Colonic mucosa (tissue), 4 donors: ENCODE measurements at regions not wholly inside any gene's neighbourhood (a gene's known extent, or its start where the extent isn't known, plus 50 kb on each side); places are given as distances from the start of the nearest gene placed in this dataset.

Experiments
- DNase-seq: peaks from one replicate; pipeline ENCODE4 v3.0.0-alpha.2; 2020
- H3K27ac ChIP-seq: fragments of 200-600 bp; one replicate; pipeline ENCODE4 v1.8.0; 2021
- H3K27me3 ChIP-seq: fragments of 200-600 bp; one replicate; pipeline ENCODE4 v1.8.0; 2021
- H3K36me3 ChIP-seq: fragments of 200-600 bp; one replicate; pipeline ENCODE4 v1.8.0; 2021
- H3K4me1 ChIP-seq: fragments of 200-600 bp; one replicate; pipeline ENCODE4 v1.8.0; 2021; ENCODE audit warnings: mild to moderate bottlenecking
- H3K4me3 ChIP-seq: fragments of 200-600 bp; one replicate; pipeline ENCODE4 v1.8.0; 2021
- H3K9ac ChIP-seq, 2 donors: one replicate each; pipeline ENCODE4 v1.7.0; 2013; ENCODE audit warnings: control low read depth in 2 of 2, low read depth in 2 of 2, low read length in 2 of 2
- H3K9me3 ChIP-seq: fragments of 200-600 bp; one replicate; pipeline ENCODE4 v1.8.0; 2021
- CTCF ChIP-seq: fragments of 200-600 bp; IDR thresholded peaks from one replicate; pipeline ENCODE4 v1.8.0; 2022; ENCODE audit warnings: antibody characterized with exemption, mild to moderate bottlenecking
- intact Hi-C: fragments of 100-400 bp; cut with DNase I; formaldehyde crosslinking; loops from one replicate; pipeline ENCODE4 v1.14.1; 2022
- donor health status: healthy.
- donor health status: DM: no; HTN: no; CAD: no.
- donor health status: DM: no; HTN: no; CAD: no.

- Histone ChIP-seq H3K27ac (no peak overlapping the region), H3K36me3 (no peaks in the 10 kb centered on the region), H3K27me3 (no peaks in the 10 kb centered on the region), H3K4me1 (no peaks in the 10 kb centered on the region), H3K9ac (no peak overlapping the region), H3K9me3 (no peaks in the 10 kb centered on the region), H3K4me3 (no peak overlapping the region)
- intact Hi-C loops = no loop called here
- TF ChIP-seq CTCF = no peak
- DNase-seq = no peak
These were observed 246.9 kb upstream of the AGTR1 start for GRCh38 chr3:148450819-148451218.

GRCh38 chr3:148451969-148452368 lies 245.7 kb upstream of the AGTR1 start:
- no peak overlapping the region for H3K27ac ChIP-seq
- no peak for TF ChIP-seq CTCF
- intact Hi-C loops = no loop called here

GRCh38 chr3:148453781-148454191 lies 243.9 kb upstream of the AGTR1 start:
- H3K27ac ChIP-seq = no peak overlapping the region
- intact Hi-C loops = no loop called here

More at GRCh38 chr3:148451969-148452368, 245.7 kb upstream of the AGTR1 start:
- Histone ChIP-seq H3K4me1 (no peaks in the 10 kb centered on the region), H3K4me3 (no peak overlapping the region), H3K27me3 (no peaks in the 10 kb centered on the region), H3K36me3 (no peaks in the 10 kb centered on the region), H3K9ac (no peak overlapping the region), H3K9me3 (no peaks in the 10 kb centered on the region)
- DNase-seq = no peak

GRCh38 chr3:148455098-148455497 lies 242.6 kb upstream of the AGTR1 start:
- Histone ChIP-seq H3K9me3 (no peaks in the 10 kb centered on the region), H3K36me3 (no peaks in the 10 kb centered on the region), H3K4me3 (no peak overlapping the region), H3K9ac (no peak overlapping the region), H3K4me1 (no peaks in the 10 kb centered on the region), H3K27me3 (no peaks in the 10 kb centered on the region), H3K27ac (no peak overlapping the region)
- intact Hi-C loops = no loop called here
- no peak for DNase-seq
- no peak for TF ChIP-seq CTCF

More at GRCh38 chr3:148453781-148454191, 243.9 kb upstream of the AGTR1 start:
- DNase-seq = no peak
- TF ChIP-seq CTCF = no peak
- H3K9me3 ChIP-seq = no peaks in the 10 kb centered on the region
- H3K9ac ChIP-seq = no peak overlapping the region
- no peaks in the 10 kb centered on the region for H3K27me3 ChIP-seq
- no peaks in the 10 kb centered on the region for H3K36me3 ChIP-seq
- H3K4me1 ChIP-seq = no peaks in the 10 kb centered on the region
- H3K4me3 ChIP-seq = no peak overlapping the region

- intact Hi-C loops = no loop called here
- no peaks in the 10 kb centered on the region for H3K36me3 ChIP-seq
These were observed 239.8 kb upstream of the AGTR1 start for GRCh38 chr3:148457886-148458285.

More at GRCh38 chr3:148457886-148458285, 239.8 kb upstream of the AGTR1 start:
- Histone ChIP-seq H3K4me1 (no peaks in the 10 kb centered on the region), H3K9me3 (no peaks in the 10 kb centered on the region), H3K4me3 (no peak overlapping the region), H3K27ac (no peak overlapping the region), H3K27me3 (no peaks in the 10 kb centered on the region), H3K9ac (no peak overlapping the region)
- no peak for DNase-seq
- TF ChIP-seq CTCF = no peak
